KMS-11 (cell line): ENCODE measurements at regions not wholly inside any gene's neighbourhood (a gene's known extent, or its start where the extent isn't known, plus 50 kb on each side); places are given as distances from the start of the nearest gene placed in this dataset.

ENCODE experiments used
- H2AFZ ChIP-seq: fragments of 200-600 bp; sonication (generic); 2 replicates; pipeline ENCODE4 v1.6.1; 2016; ENCODE audit warnings: antibody characterized with exemption, mixed run types, low read depth
- H3K27ac ChIP-seq: fragments of 200-600 bp; sonication (generic); 2 replicates; pipeline ENCODE4 v1.6.1; 2016; ENCODE audit warnings: mild to moderate bottlenecking, mixed run types
- H3K27me3 ChIP-seq: fragments of 200-600 bp; sonication (generic); 2 replicates; pipeline ENCODE4 v1.6.1; 2017; ENCODE audit warnings: mild to moderate bottlenecking, low read depth, mixed run types, moderate library complexity; ENCODE audit not compliant: insufficient read depth
- H3K36me3 ChIP-seq: fragments of 200-600 bp; sonication (generic); 2 replicates; pipeline ENCODE4 v1.6.1; 2017; ENCODE audit warnings: mild to moderate bottlenecking, mixed run types; ENCODE audit not compliant: insufficient read depth
- H3K4me1 ChIP-seq: fragments of 200-600 bp; sonication (generic); 2 replicates; pipeline ENCODE4 v1.6.1; 2016; ENCODE audit warnings: mild to moderate bottlenecking, low read depth, mixed run types; ENCODE audit not compliant: poor library complexity, severe bottlenecking
- H3K4me2 ChIP-seq: fragments of 200-600 bp; sonication (generic); 2 replicates; pipeline ENCODE4 v1.7.0; 2016; ENCODE audit warnings: mild to moderate bottlenecking, mixed run types
- H3K4me3 ChIP-seq: fragments of 200-600 bp; sonication (generic); IDR thresholded peaks from 2 replicates; pipeline ENCODE4 v1.6.1; 2017; ENCODE audit warnings: low read depth, low read length, mixed read lengths; ENCODE audit not compliant: insufficient read depth
- H3K79me2 ChIP-seq: fragments of 200-600 bp; sonication (generic); 2 replicates; pipeline ENCODE4 v1.6.1; 2016; ENCODE audit warnings: low read depth, mixed run types; ENCODE audit not compliant: insufficient read depth
- H3K9ac ChIP-seq: fragments of 200-600 bp; sonication (generic); 2 replicates; pipeline ENCODE4 v1.6.1; 2016; ENCODE audit warnings: mild to moderate bottlenecking, mixed run types
- H4K20me1 ChIP-seq: fragments of 200-600 bp; sonication (generic); 2 replicates; pipeline ENCODE4 v1.6.1; 2016; ENCODE audit warnings: mild to moderate bottlenecking, mixed run types; ENCODE audit not compliant: insufficient read depth
- CTCF ChIP-seq: fragments of 200-600 bp; sonication (generic); conservative IDR thresholded peaks from 2 replicates; pipeline ENCODE4 v1.6.1; 2017; ENCODE audit warnings: low read depth, mild to moderate bottlenecking, antibody characterized with exemption, low read length, moderate library complexity, mixed read lengths

DNA sequence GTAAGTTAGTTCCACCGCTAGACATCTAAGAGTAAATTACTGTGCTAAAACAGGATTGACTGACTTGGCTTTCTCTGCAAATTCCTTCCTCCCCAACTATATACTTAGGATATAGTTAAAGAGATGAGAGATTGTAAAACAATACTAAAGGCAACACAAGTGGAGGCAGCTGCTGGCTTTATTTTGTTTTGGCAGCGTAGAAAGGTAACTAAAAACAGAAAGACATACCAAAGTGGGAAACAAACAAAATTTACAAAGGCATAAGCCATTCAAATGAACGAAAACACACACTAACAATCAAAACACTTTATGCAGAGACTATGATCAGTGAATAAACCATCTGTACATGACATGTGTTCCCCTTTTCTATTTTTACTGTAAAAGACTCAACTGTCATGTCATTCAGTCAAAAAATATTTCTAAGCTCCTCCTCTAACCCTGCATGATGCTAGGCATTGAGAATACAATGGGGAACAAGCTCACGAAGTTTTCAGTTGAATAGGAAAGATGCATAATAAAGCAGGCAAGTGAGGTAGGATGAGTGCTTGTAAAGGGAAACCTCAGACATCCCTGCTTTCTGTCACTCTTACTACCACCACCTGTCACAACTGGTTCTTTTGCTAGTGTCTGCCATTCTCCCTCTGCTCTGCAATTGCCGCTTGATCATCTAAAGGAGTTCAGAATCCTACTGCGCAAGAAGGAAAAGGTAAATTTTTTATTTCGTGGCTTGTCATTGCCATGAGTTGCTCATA lies 64.2 kb upstream of the COL1A2 start:
- Histone ChIP-seq H4K20me1 (no peaks in the 10 kb centered on the region), H3K36me3 (no peaks in the 10 kb centered on the region), H3K4me3 (no peak overlapping the region), H3K9ac (no peak overlapping the region), H3K27me3 (no peaks in the 10 kb centered on the region), H3K4me2 (no peak overlapping the region), H3K79me2 (no peaks in the 10 kb centered on the region), H2AFZ (no peak overlapping the region), H3K27ac (no peak overlapping the region), H3K4me1 (no peaks in the 10 kb centered on the region)
- TF ChIP-seq CTCF = no peak

DNA sequence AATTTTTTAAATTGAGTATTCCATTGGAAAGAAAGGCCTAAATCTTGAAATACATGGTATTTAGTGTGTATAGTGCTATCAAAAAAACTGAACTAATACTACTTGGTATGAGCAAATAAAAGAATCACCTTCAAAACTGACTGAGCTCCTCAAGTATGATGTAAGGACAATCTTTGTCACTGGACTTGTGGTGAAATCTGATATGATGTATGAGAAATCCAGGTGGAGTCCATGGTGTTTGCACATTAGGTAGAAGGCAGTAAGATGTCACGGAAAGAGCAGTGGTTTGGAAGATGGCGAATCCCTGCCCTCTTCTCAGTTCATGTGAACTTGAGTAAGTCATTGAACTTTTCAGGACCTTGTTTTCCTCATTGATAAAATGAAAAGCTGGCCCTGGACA lies 62.1 kb upstream of the COL1A2 start:
- no peak overlapping the region for H3K4me3 ChIP-seq
- TF ChIP-seq CTCF = no peak
- H3K79me2 ChIP-seq = no peaks in the 10 kb centered on the region
- no peak overlapping the region for H3K4me2 ChIP-seq
- H3K27me3 ChIP-seq = no peaks in the 10 kb centered on the region
- no peaks in the 10 kb centered on the region for H4K20me1 ChIP-seq
- H3K4me1 ChIP-seq = no peaks in the 10 kb centered on the region
- H3K27ac ChIP-seq = no peak overlapping the region
- H2AFZ ChIP-seq = no peak overlapping the region
- no peaks in the 10 kb centered on the region for H3K36me3 ChIP-seq
- no peak overlapping the region for H3K9ac ChIP-seq

DNA sequence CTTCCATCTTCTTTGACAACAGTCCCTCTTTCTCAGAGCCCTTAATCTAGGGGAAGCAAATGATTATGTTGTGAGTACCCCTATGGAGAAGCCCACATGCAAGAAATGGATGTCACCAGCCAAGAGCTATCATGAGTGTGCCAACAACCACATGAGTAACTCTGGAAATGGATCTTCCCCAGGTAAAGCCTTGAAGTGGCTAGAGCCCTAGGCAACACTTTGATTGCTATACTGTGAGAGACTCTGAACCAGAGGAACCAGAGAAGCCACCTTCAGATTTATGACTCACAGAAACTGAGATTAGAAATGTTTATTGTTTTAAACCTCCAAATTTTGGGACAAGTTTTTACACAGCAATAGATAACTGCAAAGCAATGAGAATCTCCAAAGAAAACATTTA lies 60.9 kb upstream of the COL1A2 start:
- H3K27me3 ChIP-seq = no peaks in the 10 kb centered on the region
- H3K4me3 ChIP-seq = no peak overlapping the region
- TF ChIP-seq CTCF = no peak
- H3K27ac ChIP-seq = no peak overlapping the region
- no peak overlapping the region for H2AFZ ChIP-seq
- no peaks in the 10 kb centered on the region for H4K20me1 ChIP-seq
- H3K9ac ChIP-seq = no peak overlapping the region
- no peaks in the 10 kb centered on the region for H3K79me2 ChIP-seq
- no peak overlapping the region for H3K4me2 ChIP-seq
- H3K4me1 ChIP-seq = no peaks in the 10 kb centered on the region
- H3K36me3 ChIP-seq = no peaks in the 10 kb centered on the region

- Histone ChIP-seq H3K27me3 (no peaks in the 10 kb centered on the region), H3K4me3 (no peak overlapping the region), H4K20me1 (no peaks in the 10 kb centered on the region), H2AFZ (no peak overlapping the region), H3K4me2 (no peak overlapping the region), H3K79me2 (no peaks in the 10 kb centered on the region), H3K4me1 (peaks cover 6% of the 10 kb centered on the region), H3K27ac (no peak overlapping the region), H3K9ac (no peak overlapping the region), H3K36me3 (no peaks in the 10 kb centered on the region)
- TF ChIP-seq CTCF = no peak
These were observed 59.1 kb upstream of the COL1A2 start for GRCh38 chr7:94335586-94335985.
